HG03354 (cell line): ENCODE measurements at regions not wholly inside any gene's neighbourhood (a gene's known extent, or its start where the extent isn't known, plus 50 kb on each side); places are given as distances from the start of the nearest gene placed in this dataset.

Experiments used
- ATAC-seq: cut with Tn5 transposase; IDR thresholded peaks from one replicate; pipeline ENCODE4 v1.9.1; 2021; ENCODE audit warnings: mild to moderate bottlenecking; ENCODE audit not compliant: unreplicated experiment, poor library complexity, severe bottlenecking

- no peak for ATAC-seq
Measured at GRCh38 chr16:74183601-74184360, 112.8 kb upstream of the PSMD7 start.

DNA sequence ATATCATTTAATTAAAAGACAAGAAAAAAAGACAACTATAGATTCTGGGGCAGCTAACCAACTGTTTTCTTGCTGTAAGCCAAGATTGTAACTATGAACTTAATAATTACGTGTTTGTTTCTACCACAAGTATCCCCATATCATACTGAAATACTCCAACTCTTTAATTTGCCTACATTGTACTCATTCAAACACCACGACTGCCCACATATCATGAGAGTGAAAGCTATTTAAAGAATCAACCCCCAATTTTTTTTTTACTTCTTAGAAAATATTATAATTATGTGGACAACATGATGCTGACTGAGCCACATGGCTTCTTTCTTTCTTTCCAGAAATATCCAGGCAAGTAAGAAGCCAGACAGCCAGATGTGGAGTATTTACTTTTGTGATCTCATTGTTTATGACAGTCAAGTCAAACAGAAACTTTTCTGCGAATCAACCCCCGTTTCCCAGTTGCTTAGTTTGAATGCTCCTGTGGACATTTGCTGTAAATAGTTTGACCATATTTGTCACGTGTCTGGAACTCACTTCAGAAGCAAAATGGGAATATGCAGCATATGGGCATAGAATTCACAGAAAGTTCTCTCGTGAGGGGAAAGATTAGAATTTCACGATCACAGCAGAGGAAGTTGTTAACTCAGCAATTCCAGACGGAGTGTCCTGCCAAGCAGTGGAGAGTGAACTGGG, 126.8 kb upstream of the PSMD7 start:
- no peak for ATAC-seq

GRCh38 chr16:74169066-74169465, 127.5 kb upstream of the PSMD7 start:
- no peak for ATAC-seq

DNA sequence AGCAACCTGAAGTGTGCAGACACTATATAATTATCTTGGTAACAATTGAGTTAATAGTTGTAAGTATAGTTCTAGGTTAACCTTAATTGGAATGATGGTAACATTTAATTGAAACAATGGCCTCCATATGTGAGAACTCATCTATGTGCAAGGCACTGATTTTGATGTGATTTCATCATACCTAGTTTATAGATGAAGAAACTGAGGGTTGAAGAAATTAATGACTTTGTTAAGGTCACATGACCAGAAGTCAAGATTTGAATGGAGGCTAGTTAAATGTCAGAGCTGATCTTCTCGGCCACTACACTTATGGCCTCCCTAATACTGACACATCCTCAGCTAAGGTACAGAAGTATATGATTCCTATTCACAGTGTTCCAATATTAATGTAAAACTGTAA, 128.2 kb upstream of the PSMD7 start:
- no peak for ATAC-seq

- no peak for ATAC-seq
Measured at GRCh38 chr16:74166456-74166855, 130.2 kb upstream of the PSMD7 start.

- ATAC-seq, result no peak
Measured at GRCh38 chr16:74165566-74166080, 131.0 kb upstream of the PSMD7 start.

DNA sequence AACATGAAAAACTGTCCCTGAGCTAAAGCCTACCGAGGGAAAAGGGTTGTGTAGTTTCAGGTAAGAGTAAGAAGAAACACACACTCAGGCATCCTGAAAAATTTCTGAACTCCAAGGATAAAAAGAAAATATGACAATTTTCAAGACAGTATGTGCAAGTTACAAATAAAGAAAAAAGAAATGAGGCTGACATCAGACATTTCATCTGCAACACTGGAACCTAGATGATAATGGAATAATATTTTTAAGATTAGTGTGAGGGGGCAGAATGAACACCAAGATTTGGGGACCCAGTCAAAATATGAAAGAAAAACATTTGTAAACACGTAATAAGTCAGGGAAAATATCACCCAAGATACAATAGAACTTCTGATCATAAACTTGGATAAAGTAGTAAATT, 135.9 kb upstream of the PSMD7 start:
- ATAC-seq, result no peak

DNA sequence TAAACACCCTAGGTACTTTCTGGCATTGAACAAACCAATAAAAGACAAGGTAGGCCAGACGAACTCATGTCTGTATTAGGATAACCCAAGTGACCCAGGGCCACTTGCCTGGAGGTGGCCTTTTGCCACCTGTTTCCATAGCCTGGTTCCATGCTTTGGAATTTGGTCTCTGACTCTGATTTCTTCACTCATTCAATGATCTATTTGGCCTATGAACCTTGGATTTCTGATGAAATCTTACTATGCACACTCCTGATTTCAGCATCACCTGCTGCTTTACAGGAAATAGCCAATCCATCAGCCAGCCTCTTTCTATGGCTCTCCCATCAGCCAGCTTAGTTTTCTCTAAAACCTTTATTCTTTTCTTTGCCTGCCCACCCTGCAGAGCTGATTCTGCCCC, 142.8 kb upstream of the PSMD7 start:
- no peak for ATAC-seq

DNA sequence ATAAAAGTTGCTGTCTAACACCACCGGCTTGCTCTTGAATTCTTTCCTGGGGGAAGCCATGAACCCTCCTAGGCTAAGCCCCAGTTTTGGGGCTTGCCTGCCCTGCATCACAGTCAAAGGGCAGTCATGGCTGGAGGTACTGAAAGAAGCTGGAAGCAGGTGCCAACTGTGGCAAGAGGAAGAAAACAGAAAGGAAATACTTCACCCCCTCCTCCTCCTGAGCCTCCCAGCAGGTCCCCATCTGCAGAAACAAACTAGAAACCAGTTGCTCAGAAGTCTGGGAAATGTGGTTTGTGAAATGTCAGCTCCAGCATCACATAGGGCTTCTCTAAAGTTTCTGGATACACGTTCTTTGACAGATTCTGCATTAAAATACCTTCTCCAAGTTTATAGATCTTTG, 150.0 kb upstream of the PSMD7 start:
- no peak for ATAC-seq

- ATAC-seq, result no peak
Measured at GRCh38 chr16:74143171-74143570, 153.4 kb upstream of the PSMD7 start.

DNA sequence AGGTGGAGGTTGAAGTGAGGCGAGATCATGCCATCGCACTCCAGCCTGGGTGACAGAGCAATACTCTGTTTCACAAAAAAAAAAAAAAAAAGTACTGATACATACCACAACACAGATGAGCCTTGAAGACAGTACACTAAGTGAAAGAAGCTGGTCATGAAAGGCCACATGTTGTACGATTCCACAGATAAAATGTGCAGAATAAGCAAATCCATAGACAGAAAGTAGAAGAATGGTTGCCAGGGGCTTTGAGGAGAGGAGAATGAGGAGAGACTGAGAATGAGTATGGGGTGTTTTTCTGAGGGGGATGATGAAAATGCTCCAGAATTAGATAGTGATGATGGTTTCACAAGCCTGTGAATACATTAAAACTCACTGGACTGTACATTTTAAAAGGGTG, 155.6 kb upstream of the PSMD7 start:
- ATAC-seq, result no peak

- no peak for ATAC-seq
Measured at GRCh38 chr16:74140557-74140956, 156.1 kb upstream of the PSMD7 start.

GRCh38 chr16:74123826-74124225, 172.8 kb upstream of the PSMD7 start:
- ATAC-seq, result no peak

GRCh38 chr16:74123195-74123594, 173.4 kb upstream of the PSMD7 start:
- no peak for ATAC-seq

- ATAC-seq, result no peak
Measured at GRCh38 chr16:74117798-74118197, 178.8 kb upstream of the PSMD7 start.

DNA sequence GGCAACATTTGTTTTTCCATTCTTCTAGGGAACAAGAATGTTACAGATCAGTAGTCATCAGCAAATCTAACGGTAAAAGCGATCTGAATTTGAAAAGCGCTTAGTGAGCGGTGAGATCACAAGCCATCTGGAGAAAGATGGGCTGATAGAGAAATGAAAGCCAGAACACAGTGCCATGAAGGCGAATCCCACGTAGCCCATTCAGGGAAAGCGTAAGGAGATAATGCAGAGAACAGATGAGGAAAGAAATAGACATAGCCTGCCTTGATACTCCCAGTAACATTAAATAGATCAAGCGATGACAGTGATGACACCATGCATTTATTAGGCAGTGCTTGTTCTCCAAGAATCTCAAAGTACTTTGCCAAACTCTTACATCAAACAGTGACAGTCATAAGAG, 183.1 kb upstream of the PSMD7 start:
- ATAC-seq, result no peak

DNA sequence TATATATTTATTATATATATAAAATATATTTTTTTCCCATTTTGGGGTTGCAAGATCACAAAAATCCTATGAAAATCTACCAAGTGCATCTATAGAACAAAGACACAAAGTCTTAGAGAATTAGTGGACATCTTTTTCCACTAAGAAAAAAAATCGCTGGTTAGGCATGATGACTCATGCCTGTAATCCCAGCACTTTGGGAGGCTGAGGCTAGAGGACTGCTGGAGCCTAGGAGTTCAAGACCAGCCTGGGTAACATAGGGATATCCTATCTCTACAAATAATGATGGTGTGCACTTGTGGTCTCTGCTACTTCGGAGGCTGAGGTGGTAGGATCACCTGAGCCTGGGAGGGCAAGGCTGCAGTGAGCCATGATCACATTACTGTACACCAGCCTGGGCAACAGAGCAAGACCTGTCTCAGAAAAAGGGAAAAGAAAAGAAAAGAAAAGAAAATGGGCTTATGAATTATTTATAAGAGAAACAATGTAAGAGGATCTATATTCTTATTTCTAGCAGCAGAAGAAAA, 185.1 kb upstream of the PSMD7 start:
- no peak for ATAC-seq

- ATAC-seq, result peak; percentile 88
Measured at GRCh38 chr16:74107795-74108610, 188.6 kb upstream of the PSMD7 start.

DNA sequence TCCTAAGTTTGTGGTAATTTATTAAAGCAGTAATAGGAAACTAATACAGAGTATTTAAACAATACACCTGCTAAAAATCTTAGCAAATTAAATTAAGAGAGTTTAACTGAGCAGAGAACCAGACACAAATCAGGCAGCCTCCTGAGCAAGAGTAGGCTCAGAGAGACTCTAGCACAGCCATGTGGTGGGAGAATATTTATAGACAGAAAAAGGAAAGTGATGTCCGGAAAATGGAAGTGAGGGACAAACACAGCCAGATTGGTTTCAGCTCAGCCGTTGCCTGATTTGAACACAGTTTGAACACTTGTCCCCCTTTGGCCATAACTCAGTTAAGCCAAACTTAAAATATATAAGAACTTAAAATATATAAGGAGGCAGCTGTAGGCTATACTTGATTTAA, 192.6 kb upstream of the PSMD7 start:
- ATAC-seq, result no peak
